PFSK-1 (cell line): ENCODE measurements at regions not wholly inside any gene's neighbourhood (a gene's known extent, or its start where the extent isn't known, plus 50 kb on each side); places are given as distances from the start of the nearest gene placed in this dataset.

ENCODE experiments used
- POLR2AphosphoS5 ChIP-seq: IDR thresholded peaks from 2 replicates; pipeline ENCODE4 v1.6.1; 2012; ENCODE audit warnings: low read depth, mild to moderate bottlenecking, control low read depth, low read length, moderate library complexity
- REST ChIP-seq, 2 experiments: IDR thresholded peaks; 2 replicates each; pipeline versions ENCODE4 v1.6.1 to v1.8.0; 2011 to 2012; ENCODE audit warnings: low read depth in 2 of 2, low read length in 2 of 2, control low read depth in 1 of 2, inconsistent platforms in 1 of 2, mild to moderate bottlenecking in 1 of 2, moderate library complexity in 1 of 2; ENCODE audit not compliant: insufficient read depth in 1 of 2
- SIN3A ChIP-seq: IDR thresholded peaks from 2 replicates; pipeline ENCODE4 v1.6.1; 2012; ENCODE audit warnings: mild to moderate bottlenecking, low read length, moderate library complexity, borderline replicate concordance; ENCODE audit not compliant: insufficient read depth
- TAF1 ChIP-seq: IDR thresholded peaks from 2 replicates; pipeline ENCODE4 v1.6.1; 2012; ENCODE audit warnings: low read length, control low read depth, borderline replicate concordance; ENCODE audit not compliant: insufficient read depth

- no peak for TF ChIP-seq POLR2AphosphoS5
- TF ChIP-seq REST (IDR thresholded peaks at IDR 0.05; ENCODE audit: insufficient read depth in 1 of 2, low read depth in 2 of 2, low read length in 2 of 2) = no peak
- no peak for TF ChIP-seq SIN3A
- TF ChIP-seq TAF1 = no peak
These were observed 1411.0 kb upstream of the SLC10A2 start for GRCh38 chr13:104477261-104477660.
